ENCODE measurements at regions not wholly inside any gene's neighbourhood (a gene's known extent, or its start where the extent isn't known, plus 50 kb on each side); places are given as distances from the start of the nearest gene placed in this dataset.
"Not testable (repeated sequence)": the region's sequence is repeated elsewhere in the genome, so short reads cannot be mapped to it uniquely, and the experiment has no call there.

DNA sequence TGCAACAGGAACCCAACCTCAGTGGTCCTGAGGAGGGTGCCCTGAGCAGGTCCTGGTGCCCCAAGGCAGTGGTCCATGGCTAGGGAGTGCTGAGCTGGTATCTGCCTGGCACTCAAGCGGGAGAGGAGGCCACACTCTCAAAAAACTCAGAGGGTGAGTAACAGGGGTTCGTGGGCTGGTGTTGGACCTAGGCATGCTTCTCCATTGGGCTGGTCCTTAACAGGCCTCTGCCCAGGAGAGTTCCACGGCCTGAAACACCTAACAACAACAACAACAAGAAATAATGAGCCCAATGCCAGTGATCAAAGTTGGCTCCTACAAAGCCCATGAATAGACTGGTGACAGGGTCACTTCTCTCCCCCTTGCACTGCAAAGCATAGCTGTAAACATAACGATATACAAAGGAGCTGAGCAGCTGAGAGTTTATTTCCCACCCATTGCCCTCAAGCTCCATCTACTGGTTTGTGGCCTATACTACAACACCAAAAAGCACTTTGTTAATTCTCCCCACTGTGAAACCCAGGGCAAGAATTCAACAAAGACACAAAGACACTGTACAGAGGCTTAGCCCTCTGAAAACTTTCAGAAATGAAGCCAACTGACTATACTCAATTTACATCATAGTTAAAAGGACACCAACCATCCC is 736.1 kb upstream of the ADGRL3 start:
- DNase-seq (no peak), ATAC-seq (no peak)
- no peak overlapping the region for H3K4me3 Mint-ChIP-seq
- no peaks in the 10 kb centered on the region for H3K27me3 Mint-ChIP-seq (ENCODE audit: low read depth)
- H3K9me3 Mint-ChIP-seq = peaks cover 45% of the 10 kb centered on the region
- no peaks in the 10 kb centered on the region for H3K36me3 Mint-ChIP-seq (ENCODE audit: insufficient read depth)
- no peaks in the 10 kb centered on the region for H3K4me1 Mint-ChIP-seq (ENCODE audit: low read depth)

DNA sequence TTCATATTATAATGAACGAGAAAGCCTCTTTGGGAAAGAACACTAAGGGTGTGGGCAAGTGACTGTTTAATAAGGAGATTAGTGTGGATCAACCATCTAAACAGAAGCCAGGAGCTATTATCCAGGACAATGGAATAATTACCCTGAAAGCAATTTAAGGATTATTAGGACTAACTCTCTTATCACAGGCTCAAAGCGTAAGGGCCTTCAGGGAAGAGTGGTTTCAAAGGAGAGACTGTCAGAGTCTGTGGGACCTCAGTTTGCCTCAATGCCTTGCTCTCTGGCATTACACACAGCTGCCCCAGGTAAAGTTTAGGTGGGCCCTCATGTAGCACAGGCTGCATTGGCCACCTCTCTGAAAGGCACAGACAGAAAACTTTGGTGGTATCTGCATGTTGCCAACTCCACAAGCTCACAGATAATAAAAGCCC is 717.2 kb upstream of the ADGRL3 start:
- Mint-ChIP-seq H3K36me3 (ENCODE audit: insufficient read depth) (no peaks in the 10 kb centered on the region), H3K4me1 (ENCODE audit: low read depth) (no peaks in the 10 kb centered on the region), H3K27me3 (ENCODE audit: low read depth) (no peaks in the 10 kb centered on the region), H3K4me3 (no peak overlapping the region), H3K9me3 (peaks cover 21% of the 10 kb centered on the region)
- DNase-seq (no peak), ATAC-seq (no peak)

GRCh38 chr4:60485276-60485675 is 714.9 kb upstream of the ADGRL3 start:
- H3K36me3 Mint-ChIP-seq (ENCODE audit: insufficient read depth) = no peaks in the 10 kb centered on the region
- H3K4me1 Mint-ChIP-seq (ENCODE audit: low read depth) = no peaks in the 10 kb centered on the region
- peaks cover 17% of the 10 kb centered on the region for H3K9me3 Mint-ChIP-seq
- no peak for ATAC-seq
- DNase-seq = no peak
- no peak overlapping the region for H3K4me3 Mint-ChIP-seq
- no peaks in the 10 kb centered on the region for H3K27me3 Mint-ChIP-seq (ENCODE audit: low read depth)

DNA sequence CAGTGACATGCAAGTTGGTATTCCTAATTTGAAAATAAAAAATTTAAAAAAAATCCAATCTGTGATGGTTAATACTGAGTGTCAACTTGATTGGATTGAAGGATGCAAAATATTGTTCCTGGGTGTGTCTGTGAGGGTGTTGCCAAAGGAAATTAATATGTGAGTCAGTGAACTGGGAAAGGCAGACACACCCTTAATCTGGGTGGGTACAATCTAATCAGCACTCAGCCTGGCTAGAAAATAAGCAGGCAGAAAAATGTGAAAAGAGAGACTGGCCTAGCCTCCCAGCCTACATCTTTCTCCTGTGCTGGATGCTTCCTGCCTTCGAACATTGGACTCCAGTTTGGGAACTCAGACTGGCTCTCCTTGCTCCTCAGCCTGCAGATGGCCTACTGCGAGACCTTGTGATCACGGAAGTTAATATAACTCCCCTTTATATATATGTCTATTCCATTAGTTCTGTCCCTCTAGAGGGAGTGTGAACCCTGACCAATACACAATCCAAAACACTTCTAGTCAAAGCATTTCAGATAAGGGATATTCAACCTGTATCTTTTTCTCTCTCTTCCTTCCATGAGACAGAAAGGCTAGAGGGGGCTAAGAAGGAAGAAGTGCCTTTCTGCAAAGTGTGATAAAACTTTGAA is 712.9 kb upstream of the ADGRL3 start:
- not testable (repeated sequence) for H3K4me1 Mint-ChIP-seq (ENCODE audit: low read depth); DNase-seq; H3K4me3 Mint-ChIP-seq; H3K36me3 Mint-ChIP-seq (ENCODE audit: insufficient read depth); ATAC-seq; H3K27me3 Mint-ChIP-seq (ENCODE audit: low read depth)
- H3K9me3 Mint-ChIP-seq = peaks cover 17% of the 10 kb centered on the region

GRCh38 chr4:60500810-60501209 is 699.3 kb upstream of the ADGRL3 start:
- no peak for ATAC-seq
- peaks cover 25% of the 10 kb centered on the region for H3K9me3 Mint-ChIP-seq

GRCh38 chr4:60502733-60503132 is 697.4 kb upstream of the ADGRL3 start:
- Mint-ChIP-seq H3K4me1 (ENCODE audit: low read depth) (no peaks in the 10 kb centered on the region), H3K36me3 (ENCODE audit: insufficient read depth) (no peaks in the 10 kb centered on the region), H3K9me3 (peaks cover 28% of the 10 kb centered on the region), H3K27me3 (ENCODE audit: low read depth) (no peaks in the 10 kb centered on the region), H3K4me3 (no peak overlapping the region)
- ATAC-seq (no peak), DNase-seq (no peak)

More at GRCh38 chr4:60500810-60501209, 699.3 kb upstream of the ADGRL3 start:
- Mint-ChIP-seq H3K4me1 (ENCODE audit: low read depth) (no peaks in the 10 kb centered on the region), H3K36me3 (ENCODE audit: insufficient read depth) (no peaks in the 10 kb centered on the region), H3K4me3 (no peak overlapping the region), H3K27me3 (ENCODE audit: low read depth) (no peaks in the 10 kb centered on the region)
- DNase-seq = no peak

DNA sequence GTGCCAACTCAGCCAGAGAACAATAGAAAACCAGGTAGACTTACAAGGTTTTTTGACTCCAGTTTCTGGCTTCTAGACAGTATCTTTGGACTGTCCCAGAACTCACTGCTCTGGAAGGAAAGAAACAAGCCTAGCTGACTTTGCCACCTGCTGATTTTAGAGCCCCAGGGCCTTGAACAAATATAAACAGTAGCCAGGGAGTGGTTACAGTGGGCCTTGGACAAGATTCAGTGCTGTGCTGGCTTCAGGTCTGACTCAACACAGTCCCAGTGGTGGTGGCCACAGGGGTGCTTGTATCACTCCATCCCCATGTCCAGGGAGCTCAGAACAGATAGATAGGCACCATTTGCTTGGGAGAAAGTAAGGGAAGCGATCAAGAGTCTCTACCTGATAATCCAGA is 694.1 kb upstream of the ADGRL3 start:
- Mint-ChIP-seq H3K4me1 (ENCODE audit: low read depth) (no peaks in the 10 kb centered on the region), H3K4me3 (no peak overlapping the region), H3K9me3 (peaks cover 36% of the 10 kb centered on the region), H3K36me3 (ENCODE audit: insufficient read depth) (no peaks in the 10 kb centered on the region), H3K27me3 (ENCODE audit: low read depth) (no peaks in the 10 kb centered on the region)
- ATAC-seq (no peak), DNase-seq (no peak)

DNA sequence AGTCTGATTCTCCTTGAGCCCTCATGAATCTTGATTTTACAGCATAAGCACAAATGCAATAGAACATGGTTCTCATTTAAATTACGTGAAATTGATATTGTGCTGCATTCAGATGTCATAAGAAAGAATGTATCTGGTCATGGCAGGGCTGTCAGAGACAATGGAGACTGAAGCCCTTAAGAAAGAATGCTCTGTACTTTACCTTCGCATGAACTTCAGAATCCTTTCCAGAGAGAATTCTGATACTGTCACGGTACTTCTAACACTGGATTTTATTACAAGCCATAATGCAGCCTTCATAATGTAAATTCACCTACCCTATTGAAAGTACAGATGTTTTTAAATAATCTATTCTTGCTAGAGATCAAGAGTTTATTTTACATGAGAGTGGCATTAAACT is 677.9 kb upstream of the ADGRL3 start:
- no peaks in the 10 kb centered on the region for H3K4me1 Mint-ChIP-seq (ENCODE audit: low read depth)
- H3K27me3 Mint-ChIP-seq (ENCODE audit: low read depth) = no peaks in the 10 kb centered on the region
- H3K9me3 Mint-ChIP-seq = peaks cover 10% of the 10 kb centered on the region
- no peak for DNase-seq
- H3K36me3 Mint-ChIP-seq (ENCODE audit: insufficient read depth) = no peaks in the 10 kb centered on the region
- no peak overlapping the region for H3K4me3 Mint-ChIP-seq
- no peak for ATAC-seq

DNA sequence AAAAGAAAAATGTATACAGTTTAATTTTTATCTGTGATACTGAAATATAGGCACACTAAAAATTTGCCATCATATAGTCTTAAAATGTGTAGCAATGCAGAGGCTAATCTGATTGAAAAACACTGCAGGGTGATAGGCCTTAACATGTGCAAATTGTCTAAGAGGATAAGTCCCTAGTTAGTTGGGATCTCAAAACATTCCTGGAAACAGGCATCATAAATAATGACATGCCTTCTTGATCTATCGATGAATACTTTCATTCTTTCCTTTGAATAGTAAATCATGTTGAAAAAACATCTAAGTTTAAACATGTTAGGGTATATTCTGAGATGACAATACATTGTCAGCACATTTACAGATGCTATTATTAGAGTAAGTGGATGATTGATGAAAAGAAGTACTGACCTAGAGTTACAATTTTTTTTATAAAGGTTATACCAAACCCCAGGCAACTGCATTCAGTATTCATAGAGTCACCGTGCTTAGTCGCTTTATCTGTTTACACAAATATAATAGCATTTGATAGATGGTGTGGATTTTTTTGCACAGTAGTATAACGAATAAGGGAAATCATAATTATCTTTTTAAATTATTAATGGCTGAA is 668.2 kb upstream of the ADGRL3 start:
- ATAC-seq (no peak), DNase-seq (no peak)
- H3K4me3 Mint-ChIP-seq = no peak overlapping the region
- no peaks in the 10 kb centered on the region for H3K36me3 Mint-ChIP-seq (ENCODE audit: insufficient read depth)
- H3K9me3 Mint-ChIP-seq = peaks cover 18% of the 10 kb centered on the region
- no peaks in the 10 kb centered on the region for H3K4me1 Mint-ChIP-seq (ENCODE audit: low read depth)
- H3K27me3 Mint-ChIP-seq (ENCODE audit: low read depth) = no peaks in the 10 kb centered on the region

GRCh38 chr4:60544981-60545380 is 655.1 kb upstream of the ADGRL3 start:
- Mint-ChIP-seq H3K36me3 (ENCODE audit: insufficient read depth) (no peaks in the 10 kb centered on the region), H3K4me3 (no peak overlapping the region), H3K9me3 (peaks cover 23% of the 10 kb centered on the region), H3K4me1 (ENCODE audit: low read depth) (no peaks in the 10 kb centered on the region), H3K27me3 (ENCODE audit: low read depth) (no peaks in the 10 kb centered on the region)
- no peak for DNase-seq
- ATAC-seq = no peak

- H3K4me3 Mint-ChIP-seq = no peak overlapping the region
- no peaks in the 10 kb centered on the region for H3K4me1 Mint-ChIP-seq (ENCODE audit: low read depth)
- H3K9me3 Mint-ChIP-seq = peaks cover 16% of the 10 kb centered on the region
- H3K36me3 Mint-ChIP-seq (ENCODE audit: insufficient read depth) = no peaks in the 10 kb centered on the region
- DNase-seq = no peak
- H3K27me3 Mint-ChIP-seq (ENCODE audit: low read depth) = no peaks in the 10 kb centered on the region
- ATAC-seq = no peak
Observed at GRCh38 chr4:60562334-60562733, 637.8 kb upstream of the ADGRL3 start.

DNA sequence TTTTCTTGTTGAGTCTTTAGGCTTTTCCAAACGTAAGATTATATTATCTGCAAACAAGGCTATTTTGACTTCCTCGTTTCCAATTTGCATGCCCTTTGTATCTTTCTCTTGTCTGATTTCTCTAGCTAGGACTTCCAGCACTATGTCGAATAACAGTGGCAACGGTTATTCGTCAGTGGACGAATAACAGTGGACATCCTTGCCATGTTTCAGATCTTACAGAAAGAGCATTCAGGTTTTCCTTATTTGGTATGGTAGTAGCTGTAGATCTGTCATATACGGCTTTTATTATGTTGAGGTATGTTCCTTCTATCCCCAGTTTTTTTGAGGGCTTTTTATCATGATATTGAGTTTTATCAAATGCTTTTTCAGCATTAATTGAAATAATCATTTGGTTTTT is 634.6 kb upstream of the ADGRL3 start:
- no peaks in the 10 kb centered on the region for H3K4me1 Mint-ChIP-seq (ENCODE audit: low read depth)
- no peaks in the 10 kb centered on the region for H3K36me3 Mint-ChIP-seq (ENCODE audit: insufficient read depth)
- ATAC-seq = no peak
- H3K9me3 Mint-ChIP-seq = peaks cover 34% of the 10 kb centered on the region
- no peak for DNase-seq
- H3K4me3 Mint-ChIP-seq = no peak overlapping the region
- H3K27me3 Mint-ChIP-seq (ENCODE audit: low read depth) = no peaks in the 10 kb centered on the region

- H3K36me3 Mint-ChIP-seq (ENCODE audit: insufficient read depth) = no peaks in the 10 kb centered on the region
- no peak overlapping the region for H3K4me3 Mint-ChIP-seq
- no peaks in the 10 kb centered on the region for H3K27me3 Mint-ChIP-seq (ENCODE audit: low read depth)
- ATAC-seq (no peak), DNase-seq (no peak)
- H3K4me1 Mint-ChIP-seq (ENCODE audit: low read depth) = no peaks in the 10 kb centered on the region
- H3K9me3 Mint-ChIP-seq = peaks cover 22% of the 10 kb centered on the region
Observed at GRCh38 chr4:60575336-60575735, 624.8 kb upstream of the ADGRL3 start.

DNA sequence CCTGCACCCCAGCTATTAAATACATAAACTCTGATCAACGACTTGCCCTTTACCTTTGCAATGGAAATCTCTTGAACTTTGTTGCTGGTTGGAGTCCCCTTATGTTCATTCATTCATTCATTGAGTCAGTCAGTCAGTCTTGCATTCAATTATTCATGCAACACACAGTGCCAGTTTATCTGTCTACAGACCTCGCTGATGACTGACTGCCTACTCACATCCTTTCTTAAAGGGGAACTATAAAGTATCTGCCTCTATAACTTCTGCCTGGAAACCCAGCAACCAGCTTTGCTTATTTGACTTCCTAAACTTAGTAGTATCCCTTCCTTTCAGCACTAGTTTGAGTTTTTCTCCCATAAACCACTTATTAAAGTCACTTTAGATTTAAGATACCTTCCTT is 620.8 kb upstream of the ADGRL3 start:
- H3K9me3 Mint-ChIP-seq = peaks cover 20% of the 10 kb centered on the region

DNA sequence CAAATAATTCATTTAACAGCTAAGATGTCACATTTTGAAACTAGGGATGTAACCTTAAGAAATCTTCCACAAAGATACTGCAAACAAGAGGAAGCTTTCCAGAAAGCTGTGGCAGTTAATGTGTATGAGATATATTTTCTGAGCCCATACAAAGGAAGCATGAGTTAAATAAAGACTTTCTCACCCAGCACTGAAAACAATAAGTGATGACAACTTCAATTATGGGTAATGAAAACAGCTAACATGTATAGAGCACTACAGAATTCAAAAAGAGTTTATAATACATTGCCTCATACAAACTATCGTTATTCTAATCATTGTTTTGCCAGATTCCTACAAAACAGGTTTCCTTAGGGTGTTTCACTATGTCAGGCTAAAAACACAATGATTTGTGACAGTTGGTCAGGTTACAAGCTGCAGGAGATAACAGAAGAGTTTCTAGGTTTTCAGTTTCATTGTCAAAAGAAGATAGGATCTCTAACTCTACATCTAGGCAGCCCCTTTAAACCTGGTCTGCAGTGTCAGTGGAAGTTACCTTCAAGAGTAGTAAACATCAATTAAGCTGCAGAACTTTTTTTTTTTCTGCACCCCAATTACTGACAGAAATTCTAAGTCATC is 618.1 kb upstream of the ADGRL3 start:
- no peaks in the 10 kb centered on the region for H3K27me3 Mint-ChIP-seq (ENCODE audit: low read depth)
- peaks cover 12% of the 10 kb centered on the region for H3K9me3 Mint-ChIP-seq
- H3K4me1 Mint-ChIP-seq (ENCODE audit: low read depth) = no peaks in the 10 kb centered on the region
- ATAC-seq = no peak
- DNase-seq = no peak
- no peak overlapping the region for H3K4me3 Mint-ChIP-seq
- H3K36me3 Mint-ChIP-seq (ENCODE audit: insufficient read depth) = no peaks in the 10 kb centered on the region

More for the DNA sequence above, 620.8 kb upstream of the ADGRL3 start:
- H3K4me3 Mint-ChIP-seq = no peak overlapping the region
- H3K27me3 Mint-ChIP-seq (ENCODE audit: low read depth) = no peaks in the 10 kb centered on the region
- no peaks in the 10 kb centered on the region for H3K36me3 Mint-ChIP-seq (ENCODE audit: insufficient read depth)
- no peak for ATAC-seq
- no peak for DNase-seq
- H3K4me1 Mint-ChIP-seq (ENCODE audit: low read depth) = no peaks in the 10 kb centered on the region

Data from activated T-cell treated with anti-CD3 and anti-CD28 coated beads, Interleukin-2, amount 50 U/mL, for 4 hours (primary cell).